Vagina (tissue), 2 donors: ENCODE measurements at regions not wholly inside any gene's neighbourhood (a gene's known extent, or its start where the extent isn't known, plus 50 kb on each side); places are given as distances from the start of the nearest gene placed in this dataset.

Source experiments
- DNase-seq, 2 donors: peaks; one replicate each; pipeline ENCODE4 v3.0.0-alpha.2; 2017; ENCODE audit errors: extremely low spot score in 2 of 2
- H3K27ac ChIP-seq: fragments of 200-600 bp; sonication (generic); one replicate; pipeline ENCODE4 v1.5.1; 2019
- H3K27me3 ChIP-seq: fragments of 200-600 bp; sonication (generic); one replicate; pipeline ENCODE4 v1.5.1; 2019
- H3K36me3 ChIP-seq, 2 donors: fragments of 200-600 bp; sonication (generic); one replicate each; pipeline ENCODE4 v1.5.1; 2017 to 2019
- H3K4me1 ChIP-seq: fragments of 200-600 bp; sonication (generic); one replicate; pipeline ENCODE4 v1.5.1; 2019
- H3K4me3 ChIP-seq, 2 donors: fragments of 200-600 bp; sonication (generic); 1 replicate in 1 of 2; 2 replicates in 1 of 2; pipeline ENCODE4 v1.5.1; 2016 to 2019
- H3K9me3 ChIP-seq: fragments of 200-600 bp; sonication (generic); one replicate; pipeline ENCODE4 v1.5.1; 2019
- POLR2A ChIP-seq, 2 donors: fragments of 450-650 bp; IDR thresholded peaks; one replicate each; pipeline ENCODE4 v1.6.1; 2017; ENCODE audit warnings: antibody characterized with exemption in 2 of 2, mild to moderate bottlenecking in 2 of 2, moderate library complexity in 2 of 2
- POLR2AphosphoS5 ChIP-seq, 2 donors: sonication (generic); formaldehyde crosslinking; IDR thresholded peaks; one replicate each; pipeline ENCODE4 v1.9.0; 2017; ENCODE audit warnings: antibody characterized with exemption in 2 of 2, mild to moderate bottlenecking in 2 of 2, low read depth in 1 of 2; ENCODE audit not compliant: insufficient read depth in 1 of 2
- intact Hi-C: fragments of 100-400 bp; cut with DNase I; formaldehyde crosslinking; loops from one replicate; pipeline ENCODE4 v1.15.1; 2023
- TF ChIP-seq, protein P1 (sequence below), 3 experiments: fragments of 450-650 bp in 2 of 3; fragments of 200-600 bp in 1 of 3; sonication (generic) in 1 of 3; IDR thresholded peaks; one replicate each; pipeline ENCODE4 v1.5.1; 2017 to 2019; ENCODE audit warnings: antibody characterized with exemption in 3 of 3, mild to moderate bottlenecking in 2 of 3, moderate library complexity in 2 of 3

GRCh38 chr15:49734831-49735508 is 114.1 kb downstream of the DTWD1 start:
- H3K36me3 ChIP-seq: no peaks in the 10 kb centered on the region
- no peaks in the 10 kb centered on the region for H3K9me3 ChIP-seq
- no peaks in the 10 kb centered on the region for H3K27me3 ChIP-seq
- no peak for DNase-seq
- TF ChIP-seq POLR2AphosphoS5 (IDR thresholded peaks at IDR 0.05; ENCODE audit: insufficient read depth in 1 of 2, low read depth in 1 of 2) (no peak), POLR2A (IDR thresholded peaks at IDR 0.05) (no peak)
- TF ChIP-seq, protein P1, sequence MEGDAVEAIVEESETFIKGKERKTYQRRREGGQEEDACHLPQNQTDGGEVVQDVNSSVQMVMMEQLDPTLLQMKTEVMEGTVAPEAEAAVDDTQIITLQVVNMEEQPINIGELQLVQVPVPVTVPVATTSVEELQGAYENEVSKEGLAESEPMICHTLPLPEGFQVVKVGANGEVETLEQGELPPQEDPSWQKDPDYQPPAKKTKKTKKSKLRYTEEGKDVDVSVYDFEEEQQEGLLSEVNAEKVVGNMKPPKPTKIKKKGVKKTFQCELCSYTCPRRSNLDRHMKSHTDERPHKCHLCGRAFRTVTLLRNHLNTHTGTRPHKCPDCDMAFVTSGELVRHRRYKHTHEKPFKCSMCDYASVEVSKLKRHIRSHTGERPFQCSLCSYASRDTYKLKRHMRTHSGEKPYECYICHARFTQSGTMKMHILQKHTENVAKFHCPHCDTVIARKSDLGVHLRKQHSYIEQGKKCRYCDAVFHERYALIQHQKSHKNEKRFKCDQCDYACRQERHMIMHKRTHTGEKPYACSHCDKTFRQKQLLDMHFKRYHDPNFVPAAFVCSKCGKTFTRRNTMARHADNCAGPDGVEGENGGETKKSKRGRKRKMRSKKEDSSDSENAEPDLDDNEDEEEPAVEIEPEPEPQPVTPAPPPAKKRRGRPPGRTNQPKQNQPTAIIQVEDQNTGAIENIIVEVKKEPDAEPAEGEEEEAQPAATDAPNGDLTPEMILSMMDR (IDR thresholded peaks at IDR 0.05): no peak
- no peak overlapping the region for H3K4me3 ChIP-seq
- intact Hi-C loops: no loop called here
- H3K4me1 ChIP-seq: no peaks in the 10 kb centered on the region
- no peak overlapping the region for H3K27ac ChIP-seq

DNA sequence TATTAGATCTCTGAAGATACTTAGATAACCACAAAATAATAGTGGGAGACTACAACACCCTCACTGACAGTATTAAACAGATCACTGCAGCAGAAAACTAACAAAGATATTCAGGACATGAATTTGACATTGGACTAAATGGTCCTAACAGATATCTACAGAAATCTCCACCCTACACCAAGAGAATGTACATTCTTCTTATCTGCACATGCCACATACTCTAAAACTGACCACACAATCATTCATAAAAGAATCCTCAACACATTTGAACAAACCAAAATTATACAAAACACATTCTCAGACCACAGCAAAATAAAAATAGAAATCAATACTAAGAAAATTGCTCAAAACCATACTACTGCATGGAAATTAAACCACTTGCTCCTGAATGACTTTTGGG is 116.3 kb downstream of the DTWD1 start:
- no peak for DNase-seq
- Histone ChIP-seq H3K36me3 (no peaks in the 10 kb centered on the region), H3K4me3 (no peak overlapping the region), H3K27me3 (no peaks in the 10 kb centered on the region), H3K9me3 (no peaks in the 10 kb centered on the region), H3K4me1 (no peaks in the 10 kb centered on the region), H3K27ac (no peak overlapping the region)
- intact Hi-C loops: no loop called here
- TF ChIP-seq POLR2A (IDR thresholded peaks at IDR 0.05): no peak
- TF ChIP-seq, protein P1 (IDR thresholded peaks at IDR 0.05): no peak
- no peak for TF ChIP-seq POLR2AphosphoS5 (IDR thresholded peaks at IDR 0.05; ENCODE audit: insufficient read depth in 1 of 2, low read depth in 1 of 2)

GRCh38 chr15:49741712-49742111 is 120.9 kb downstream of the DTWD1 start:
- Histone ChIP-seq H3K4me3 (no peak overlapping the region), H3K27ac (no peak overlapping the region), H3K27me3 (no peaks in the 10 kb centered on the region), H3K9me3 (no peaks in the 10 kb centered on the region), H3K4me1 (no peaks in the 10 kb centered on the region), H3K36me3 (no peaks in the 10 kb centered on the region)
- DNase-seq: no peak
- intact Hi-C loops: no loop called here
- TF ChIP-seq, protein P1 (IDR thresholded peaks at IDR 0.05): no peak
- no peak for TF ChIP-seq POLR2A (IDR thresholded peaks at IDR 0.05)
- TF ChIP-seq POLR2AphosphoS5 (IDR thresholded peaks at IDR 0.05; ENCODE audit: insufficient read depth in 1 of 2, low read depth in 1 of 2): no peak

DNA sequence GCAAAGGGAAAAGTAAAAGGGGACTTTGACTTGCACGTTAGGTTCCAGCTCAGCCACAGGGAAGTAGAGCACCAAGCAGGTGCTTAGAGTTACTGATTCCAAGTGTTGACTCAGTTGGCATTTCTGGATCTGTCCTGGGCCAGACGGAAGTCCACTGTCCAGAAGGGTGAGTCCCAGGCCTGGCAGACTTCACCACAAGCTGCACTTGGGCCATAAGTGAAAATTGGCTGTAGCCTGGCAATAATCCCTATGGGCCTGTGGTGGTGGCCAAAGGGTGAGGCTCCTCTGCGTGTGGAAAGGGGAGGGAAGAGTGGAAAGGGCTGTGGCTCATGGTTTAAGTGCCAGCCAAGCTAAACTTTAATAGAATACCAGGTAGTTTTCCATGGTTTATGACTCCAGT is 121.5 kb downstream of the DTWD1 start:
- no peaks in the 10 kb centered on the region for H3K4me1 ChIP-seq
- intact Hi-C loops: no loop called here
- no peak for DNase-seq
- H3K27ac ChIP-seq: no peak overlapping the region
- no peak overlapping the region for H3K4me3 ChIP-seq
- no peaks in the 10 kb centered on the region for H3K9me3 ChIP-seq
- no peaks in the 10 kb centered on the region for H3K27me3 ChIP-seq
- TF ChIP-seq POLR2A (IDR thresholded peaks at IDR 0.05) (no peak), POLR2AphosphoS5 (IDR thresholded peaks at IDR 0.05; ENCODE audit: insufficient read depth in 1 of 2, low read depth in 1 of 2) (no peak)
- TF ChIP-seq, protein P1 (IDR thresholded peaks at IDR 0.05): no peak
- H3K36me3 ChIP-seq: no peaks in the 10 kb centered on the region

- intact Hi-C loops: no loop called here
- no peak for TF ChIP-seq POLR2AphosphoS5 (IDR thresholded peaks at IDR 0.05; ENCODE audit: insufficient read depth in 1 of 2, low read depth in 1 of 2)
- Histone ChIP-seq H3K4me3 (no peak overlapping the region), H3K9me3 (no peaks in the 10 kb centered on the region), H3K27ac (no peak overlapping the region), H3K4me1 (no peaks in the 10 kb centered on the region), H3K27me3 (no peaks in the 10 kb centered on the region), H3K36me3 (no peaks in the 10 kb centered on the region)
- DNase-seq: no peak
Observed at GRCh38 chr15:49747340-49747739, 126.5 kb downstream of the DTWD1 start.
